MM.1S (cell line): ENCODE measurements at regions not wholly inside any gene's neighbourhood (a gene's known extent, or its start where the extent isn't known, plus 50 kb on each side); places are given as distances from the start of the nearest gene placed in this dataset.

ENCODE experiments used
- DNase-seq: peaks from one replicate; pipeline ENCODE4 v3.0.0-alpha.2; 2015
- H2AFZ ChIP-seq: fragments of 300-600 bp; sonication (generic); 2 replicates; pipeline ENCODE4 v1.6.0; 2016; ENCODE audit warnings: antibody characterized with exemption, low read length
- H3F3A ChIP-seq: fragments of 300-600 bp; sonication (generic); 2 replicates; pipeline ENCODE4 v1.6.1; 2016; ENCODE audit warnings: mild to moderate bottlenecking, antibody characterized with exemption, low read length, moderate library complexity, mixed read lengths; ENCODE audit not compliant: insufficient read depth
- H3K27ac ChIP-seq: fragments of 300-600 bp; sonication (generic); 2 replicates; pipeline ENCODE4 v1.5.1; 2016; ENCODE audit warnings: mild to moderate bottlenecking, low read length
- H3K27me3 ChIP-seq: fragments of 300-600 bp; sonication (generic); replicated peaks from 2 replicates; pipeline ENCODE4 v1.6.0; 2016; ENCODE audit warnings: low read length; ENCODE audit not compliant: insufficient read depth
- H3K36me3 ChIP-seq: fragments of 300-600 bp; sonication (generic); replicated peaks from 2 replicates; pipeline ENCODE4 v1.6.1; 2016; ENCODE audit warnings: mild to moderate bottlenecking, low read length, mixed read lengths; ENCODE audit not compliant: insufficient read depth
- H3K4me1 ChIP-seq: fragments of 300-600 bp; sonication (generic); 2 replicates; pipeline ENCODE4 v1.6.1; 2016; ENCODE audit warnings: low read length, mixed read lengths
- H3K4me2 ChIP-seq: fragments of 300-600 bp; sonication (generic); 2 replicates; pipeline ENCODE4 v1.6.0; 2016; ENCODE audit warnings: low read depth, low read length
- H3K4me3 ChIP-seq: fragments of 300-600 bp; sonication (generic); 2 replicates; pipeline ENCODE4 v1.5.1; 2016; ENCODE audit warnings: low read length, mixed read lengths
- H3K79me2 ChIP-seq: fragments of 300-600 bp; sonication (generic); 2 replicates; pipeline ENCODE4 v1.6.1; 2016; ENCODE audit warnings: mixed run types, low read length, mixed read lengths
- H3K9ac ChIP-seq: fragments of 300-600 bp; sonication (generic); 2 replicates; pipeline ENCODE4 v1.6.1; 2016; ENCODE audit warnings: low read length, mixed read lengths
- H3K9me2 ChIP-seq: fragments of 300-600 bp; sonication (generic); replicated peaks from 2 replicates; pipeline ENCODE4 v1.6.1; 2016; ENCODE audit warnings: mild to moderate bottlenecking, low read length, mixed read lengths; ENCODE audit not compliant: insufficient read depth
- H3K9me3 ChIP-seq: fragments of 300-600 bp; sonication (generic); replicated peaks from 2 replicates; pipeline ENCODE4 v1.6.1; 2016; ENCODE audit warnings: mild to moderate bottlenecking, low read length, mixed read lengths; ENCODE audit not compliant: insufficient read depth
- H4K20me1 ChIP-seq: fragments of 300-600 bp; sonication (generic); 2 replicates; pipeline ENCODE4 v1.6.1; 2016; ENCODE audit warnings: mild to moderate bottlenecking, low read length, moderate library complexity, mixed read lengths; ENCODE audit not compliant: insufficient read depth
- EZH2 ChIP-seq: fragments of 300-600 bp; sonication (generic); optimal IDR thresholded peaks from 2 replicates; pipeline ENCODE3; 2017; ENCODE audit warnings: low read depth, mild to moderate bottlenecking, antibody characterized with exemption, low read length, mixed read lengths
- EZH2phosphoT487 ChIP-seq: fragments of 300-600 bp; sonication (generic); IDR thresholded peaks from 2 replicates; pipeline ENCODE4 v1.6.1; 2018; ENCODE audit warnings: antibody characterized with exemption, low read length
- TF ChIP-seq, protein P1 (sequence below): fragments of 300-600 bp; sonication (generic); IDR thresholded peaks from 2 replicates; pipeline ENCODE4 v1.5.1; 2016; ENCODE audit warnings: antibody characterized with exemption, low read length, mixed read lengths

DNA sequence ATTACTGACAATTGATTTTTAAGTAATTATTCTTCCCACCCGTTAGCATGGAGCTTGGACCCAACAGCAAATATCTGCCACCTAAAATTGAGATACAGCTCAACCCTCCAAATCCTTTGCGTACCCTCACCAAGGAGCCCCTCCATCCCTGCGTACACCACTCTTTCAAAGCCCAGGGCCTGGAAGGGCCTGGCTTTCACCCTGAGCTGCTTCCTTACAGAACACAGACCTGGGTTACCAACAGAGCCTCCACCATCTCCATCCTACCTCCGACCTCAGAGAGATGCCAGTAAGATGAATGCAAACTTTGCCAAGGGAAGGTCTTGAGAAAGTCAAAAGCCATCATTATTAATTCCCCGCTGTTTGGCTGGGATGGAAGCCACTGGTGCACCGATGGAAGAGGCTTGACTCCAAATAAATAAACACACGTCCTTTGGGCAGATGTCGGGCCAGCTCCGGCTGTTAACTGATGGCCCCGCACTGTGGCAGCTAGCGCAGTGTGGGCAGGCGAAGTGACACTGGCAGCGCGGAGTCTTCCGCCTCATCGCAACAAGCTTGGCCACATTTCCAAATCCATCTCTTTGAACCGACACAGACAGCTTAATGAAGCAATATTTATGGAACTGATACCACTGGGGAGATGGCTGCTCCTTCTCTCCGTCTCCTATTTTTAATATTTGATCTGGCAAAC, 150.2 kb upstream of the VSTM2B start:
- no peaks in the 10 kb centered on the region for H3K9me2 ChIP-seq
- no peaks in the 10 kb centered on the region for H3K4me1 ChIP-seq
- no peaks in the 10 kb centered on the region for H3K79me2 ChIP-seq
- H3K4me2 ChIP-seq = no peak overlapping the region
- TF ChIP-seq EZH2 (no peak), EZH2phosphoT487 (no peak)
- TF ChIP-seq, protein P1, sequence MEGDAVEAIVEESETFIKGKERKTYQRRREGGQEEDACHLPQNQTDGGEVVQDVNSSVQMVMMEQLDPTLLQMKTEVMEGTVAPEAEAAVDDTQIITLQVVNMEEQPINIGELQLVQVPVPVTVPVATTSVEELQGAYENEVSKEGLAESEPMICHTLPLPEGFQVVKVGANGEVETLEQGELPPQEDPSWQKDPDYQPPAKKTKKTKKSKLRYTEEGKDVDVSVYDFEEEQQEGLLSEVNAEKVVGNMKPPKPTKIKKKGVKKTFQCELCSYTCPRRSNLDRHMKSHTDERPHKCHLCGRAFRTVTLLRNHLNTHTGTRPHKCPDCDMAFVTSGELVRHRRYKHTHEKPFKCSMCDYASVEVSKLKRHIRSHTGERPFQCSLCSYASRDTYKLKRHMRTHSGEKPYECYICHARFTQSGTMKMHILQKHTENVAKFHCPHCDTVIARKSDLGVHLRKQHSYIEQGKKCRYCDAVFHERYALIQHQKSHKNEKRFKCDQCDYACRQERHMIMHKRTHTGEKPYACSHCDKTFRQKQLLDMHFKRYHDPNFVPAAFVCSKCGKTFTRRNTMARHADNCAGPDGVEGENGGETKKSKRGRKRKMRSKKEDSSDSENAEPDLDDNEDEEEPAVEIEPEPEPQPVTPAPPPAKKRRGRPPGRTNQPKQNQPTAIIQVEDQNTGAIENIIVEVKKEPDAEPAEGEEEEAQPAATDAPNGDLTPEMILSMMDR = no peak
- H3K9me3 ChIP-seq = no peaks in the 10 kb centered on the region
- H3K9ac ChIP-seq = no peak overlapping the region
- H3K36me3 ChIP-seq = no peaks in the 10 kb centered on the region
- no peak overlapping the region for H2AFZ ChIP-seq
- no peaks in the 10 kb centered on the region for H3F3A ChIP-seq
- no peak overlapping the region for H3K4me3 ChIP-seq
- H3K27ac ChIP-seq = no peak overlapping the region
- peaks cover 26% of the 10 kb centered on the region for H3K27me3 ChIP-seq
- H4K20me1 ChIP-seq = no peaks in the 10 kb centered on the region
- no peak for DNase-seq

DNA sequence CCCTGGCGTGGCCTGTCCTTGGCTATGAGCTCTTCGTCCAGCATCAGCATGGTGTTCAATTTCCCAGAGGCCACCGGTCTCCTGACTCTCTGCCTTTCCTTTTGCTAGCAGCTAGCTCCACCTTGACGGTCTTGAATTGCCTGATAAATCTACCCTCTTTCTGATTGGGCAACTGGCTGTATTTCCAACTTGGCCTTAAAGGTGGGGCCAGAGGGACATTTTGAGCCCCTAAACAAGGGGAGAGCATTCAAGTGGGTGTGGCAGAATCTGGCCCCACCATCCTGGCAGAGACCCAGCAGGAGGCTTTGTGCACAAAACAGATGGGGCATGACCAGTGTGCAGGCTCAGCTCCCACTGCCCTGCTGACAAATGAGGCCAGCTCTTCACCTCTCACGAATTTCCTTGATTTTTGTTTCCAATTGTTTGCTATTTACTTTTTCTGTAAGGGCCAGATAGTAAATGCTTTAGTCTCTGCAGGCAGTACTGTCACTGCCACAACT, 148.9 kb upstream of the VSTM2B start:
- Histone ChIP-seq H3K4me2 (no peak overlapping the region), H3K4me1 (no peaks in the 10 kb centered on the region), H2AFZ (no peak overlapping the region), H4K20me1 (no peaks in the 10 kb centered on the region), H3K9me3 (no peaks in the 10 kb centered on the region), H3K9ac (no peak overlapping the region), H3K27me3 (peaks cover 26% of the 10 kb centered on the region), H3K9me2 (no peaks in the 10 kb centered on the region), H3K79me2 (no peaks in the 10 kb centered on the region), H3K4me3 (no peak overlapping the region), H3F3A (no peaks in the 10 kb centered on the region), H3K36me3 (no peaks in the 10 kb centered on the region), H3K27ac (no peak overlapping the region)
- DNase-seq = no peak
- TF ChIP-seq EZH2 (no peak), EZH2phosphoT487 (no peak)
- TF ChIP-seq, protein P1 = no peak

DNA sequence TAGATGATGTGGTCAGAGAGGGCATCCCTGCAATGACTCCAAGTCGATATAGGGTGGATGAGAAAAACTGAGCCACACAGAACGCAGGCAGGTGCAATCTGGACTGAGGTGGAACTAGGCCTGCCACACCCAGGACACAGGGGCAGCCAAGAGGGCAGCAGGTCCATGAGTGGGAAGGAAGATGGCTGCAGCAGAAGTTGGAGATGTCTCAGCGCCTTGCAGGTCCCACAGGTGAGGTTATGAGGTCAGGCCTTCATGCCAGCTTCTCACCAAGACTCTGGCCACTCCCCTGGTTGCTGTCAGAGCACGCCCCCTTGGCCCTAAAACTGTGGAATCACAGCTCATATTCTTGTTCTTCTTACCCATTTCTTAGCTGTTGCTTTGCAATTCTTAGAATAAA, 147.7 kb upstream of the VSTM2B start:
- Histone ChIP-seq H3K4me1 (no peaks in the 10 kb centered on the region), H3K9me3 (no peaks in the 10 kb centered on the region), H3K4me3 (no peak overlapping the region), H3K27ac (no peak overlapping the region), H3K4me2 (no peak overlapping the region), H3K9ac (no peak overlapping the region), H3K79me2 (no peaks in the 10 kb centered on the region), H3K9me2 (no peaks in the 10 kb centered on the region), H3K36me3 (no peaks in the 10 kb centered on the region), H3K27me3 (peaks cover 21% of the 10 kb centered on the region), H3F3A (no peaks in the 10 kb centered on the region), H4K20me1 (no peaks in the 10 kb centered on the region), H2AFZ (no peak overlapping the region)
- TF ChIP-seq, protein P1 = no peak
- TF ChIP-seq EZH2 (no peak), EZH2phosphoT487 (no peak)
- no peak for DNase-seq
